Upper lobe of right lung (tissue), 1 donor: ENCODE measurements at regions not wholly inside any gene's neighbourhood (a gene's known extent, or its start where the extent isn't known, plus 50 kb on each side); places are given as distances from the start of the nearest gene placed in this dataset.

Experiments
- ATAC-seq: fragments of 200-7000 bp; cut with Tn5 transposase; one replicate; pipeline ENCODE4 v1.9.1; 2020; ENCODE audit warnings: mild to moderate bottlenecking, moderate library complexity
- DNase-seq: peaks from one replicate; pipeline ENCODE4 v3.0.0-alpha.2; 2020
- H3K27ac ChIP-seq: fragments of 200-600 bp; one replicate; pipeline ENCODE4 v1.8.0; 2022
- H3K27me3 ChIP-seq: fragments of 200-600 bp; one replicate; pipeline ENCODE4 v1.8.0; 2022; ENCODE audit warnings: mild to moderate bottlenecking
- H3K36me3 ChIP-seq: fragments of 200-600 bp; one replicate; pipeline ENCODE4 v1.8.0; 2022
- H3K4me1 ChIP-seq: fragments of 200-600 bp; one replicate; pipeline ENCODE4 v1.8.0; 2022
- H3K4me3 ChIP-seq: fragments of 200-600 bp; one replicate; pipeline ENCODE4 v1.8.0; 2022; ENCODE audit warnings: mild to moderate bottlenecking
- H3K9me3 ChIP-seq: fragments of 200-600 bp; one replicate; pipeline ENCODE4 v1.8.0; 2022
- intact Hi-C: fragments of 100-400 bp; cut with DNase I; formaldehyde crosslinking; loops from one replicate; pipeline ENCODE4 v1.11.0; 2022
- TF ChIP-seq, protein P1 (sequence below): fragments of 200-600 bp; IDR thresholded peaks from one replicate; pipeline ENCODE4 v1.8.0; 2022; ENCODE audit warnings: antibody characterized with exemption
- donor health status: DM: no; HTN: yes; CAD: no; lungs with severe emphysema.

- ATAC-seq: no peak
- intact Hi-C loops: no loop called here
- DNase-seq: no peak
- H3K36me3 ChIP-seq: no peaks in the 10 kb centered on the region
- no peak overlapping the region for H3K4me3 ChIP-seq
- TF ChIP-seq, protein P1, sequence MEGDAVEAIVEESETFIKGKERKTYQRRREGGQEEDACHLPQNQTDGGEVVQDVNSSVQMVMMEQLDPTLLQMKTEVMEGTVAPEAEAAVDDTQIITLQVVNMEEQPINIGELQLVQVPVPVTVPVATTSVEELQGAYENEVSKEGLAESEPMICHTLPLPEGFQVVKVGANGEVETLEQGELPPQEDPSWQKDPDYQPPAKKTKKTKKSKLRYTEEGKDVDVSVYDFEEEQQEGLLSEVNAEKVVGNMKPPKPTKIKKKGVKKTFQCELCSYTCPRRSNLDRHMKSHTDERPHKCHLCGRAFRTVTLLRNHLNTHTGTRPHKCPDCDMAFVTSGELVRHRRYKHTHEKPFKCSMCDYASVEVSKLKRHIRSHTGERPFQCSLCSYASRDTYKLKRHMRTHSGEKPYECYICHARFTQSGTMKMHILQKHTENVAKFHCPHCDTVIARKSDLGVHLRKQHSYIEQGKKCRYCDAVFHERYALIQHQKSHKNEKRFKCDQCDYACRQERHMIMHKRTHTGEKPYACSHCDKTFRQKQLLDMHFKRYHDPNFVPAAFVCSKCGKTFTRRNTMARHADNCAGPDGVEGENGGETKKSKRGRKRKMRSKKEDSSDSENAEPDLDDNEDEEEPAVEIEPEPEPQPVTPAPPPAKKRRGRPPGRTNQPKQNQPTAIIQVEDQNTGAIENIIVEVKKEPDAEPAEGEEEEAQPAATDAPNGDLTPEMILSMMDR: peak; percentile 50
- H3K9me3 ChIP-seq: no peaks in the 10 kb centered on the region
- no peak overlapping the region for H3K27ac ChIP-seq
- no peaks in the 10 kb centered on the region for H3K27me3 ChIP-seq
- no peaks in the 10 kb centered on the region for H3K4me1 ChIP-seq
Measured at GRCh38 chrX:34300871-34301270, 168.8 kb upstream of the FAM47A start.

DNA sequence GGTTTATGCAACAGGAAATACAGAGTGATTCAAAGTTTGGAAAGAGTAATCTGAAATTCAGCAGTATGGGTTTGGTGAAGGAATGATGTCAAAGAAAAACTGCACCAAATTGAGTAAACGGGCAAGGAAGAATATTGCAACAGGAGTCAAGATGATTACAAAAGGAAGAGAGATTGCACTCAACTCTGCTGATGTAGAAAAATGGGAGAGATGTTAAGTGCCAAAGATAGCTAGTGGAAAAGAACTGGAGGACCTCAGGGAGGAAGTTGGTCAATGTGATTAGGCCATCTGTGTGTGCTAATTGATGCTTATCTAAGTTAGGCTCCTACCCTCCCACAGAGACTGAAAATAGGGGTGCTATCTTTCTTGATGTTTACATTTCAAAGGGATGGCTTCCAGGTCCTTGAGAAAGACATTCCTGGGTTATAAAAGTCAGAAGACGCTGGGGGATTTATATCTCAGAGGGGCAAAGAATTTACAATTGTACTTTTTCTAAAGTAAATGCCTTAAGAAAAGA lies 167.4 kb upstream of the FAM47A start:
- Histone ChIP-seq H3K36me3 (no peaks in the 10 kb centered on the region), H3K4me3 (no peak overlapping the region), H3K27ac (no peak overlapping the region), H3K4me1 (no peaks in the 10 kb centered on the region), H3K27me3 (no peaks in the 10 kb centered on the region), H3K9me3 (no peaks in the 10 kb centered on the region)
- intact Hi-C loops: no loop called here
- TF ChIP-seq, protein P1: no peak
- DNase-seq (no peak), ATAC-seq (no peak)

DNA sequence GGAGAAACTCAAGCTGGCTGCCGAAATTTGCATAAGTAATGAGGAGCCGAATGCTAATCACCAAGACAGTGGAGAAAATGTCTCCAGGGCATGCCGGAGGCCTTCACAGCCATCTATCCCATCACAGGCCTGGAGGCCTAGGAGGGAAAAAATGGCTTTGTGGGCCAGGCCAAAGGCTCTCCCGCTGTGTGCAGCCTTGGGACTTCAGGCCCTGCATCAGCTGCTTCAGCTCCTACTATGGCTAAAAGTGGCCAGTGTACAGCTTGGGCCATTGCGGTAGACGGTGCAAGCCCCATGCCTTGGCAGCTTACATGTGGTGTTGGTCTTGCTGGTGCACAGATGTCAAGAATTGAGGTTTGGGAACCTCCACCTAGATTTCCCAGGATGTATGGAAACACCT lies 162.6 kb upstream of the FAM47A start:
- Histone ChIP-seq H3K27ac (no peak overlapping the region), H3K4me3 (no peak overlapping the region), H3K27me3 (no peaks in the 10 kb centered on the region), H3K4me1 (no peaks in the 10 kb centered on the region), H3K36me3 (no peaks in the 10 kb centered on the region), H3K9me3 (no peaks in the 10 kb centered on the region)
- intact Hi-C loops: no loop called here
- DNase-seq (no peak), ATAC-seq (no peak)
- TF ChIP-seq, protein P1: no peak

DNA sequence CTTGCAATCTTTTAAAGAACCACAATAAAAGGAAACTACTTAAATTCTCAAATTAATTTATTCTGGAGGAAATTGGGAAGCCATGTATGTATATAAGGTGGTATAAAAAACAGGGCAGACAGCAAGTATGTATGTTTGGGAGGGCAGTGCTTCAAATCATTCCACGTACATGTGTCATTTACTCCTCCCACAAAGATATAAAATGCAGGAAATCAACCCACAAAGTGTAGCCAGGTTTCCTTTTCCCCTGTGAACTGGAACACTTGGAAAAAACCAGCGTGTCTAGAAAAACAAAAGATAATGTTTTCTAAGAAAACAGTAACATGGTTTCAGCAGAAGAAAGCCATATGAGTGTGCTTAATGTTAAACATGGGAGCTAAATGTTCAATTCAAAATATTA lies 156.7 kb upstream of the FAM47A start:
- ATAC-seq (no peak), DNase-seq (no peak)
- Histone ChIP-seq H3K4me3 (no peak overlapping the region), H3K27me3 (no peaks in the 10 kb centered on the region), H3K27ac (no peak overlapping the region), H3K4me1 (no peaks in the 10 kb centered on the region), H3K9me3 (no peaks in the 10 kb centered on the region), H3K36me3 (no peaks in the 10 kb centered on the region)
- TF ChIP-seq, protein P1: no peak
- intact Hi-C loops: no loop called here

DNA sequence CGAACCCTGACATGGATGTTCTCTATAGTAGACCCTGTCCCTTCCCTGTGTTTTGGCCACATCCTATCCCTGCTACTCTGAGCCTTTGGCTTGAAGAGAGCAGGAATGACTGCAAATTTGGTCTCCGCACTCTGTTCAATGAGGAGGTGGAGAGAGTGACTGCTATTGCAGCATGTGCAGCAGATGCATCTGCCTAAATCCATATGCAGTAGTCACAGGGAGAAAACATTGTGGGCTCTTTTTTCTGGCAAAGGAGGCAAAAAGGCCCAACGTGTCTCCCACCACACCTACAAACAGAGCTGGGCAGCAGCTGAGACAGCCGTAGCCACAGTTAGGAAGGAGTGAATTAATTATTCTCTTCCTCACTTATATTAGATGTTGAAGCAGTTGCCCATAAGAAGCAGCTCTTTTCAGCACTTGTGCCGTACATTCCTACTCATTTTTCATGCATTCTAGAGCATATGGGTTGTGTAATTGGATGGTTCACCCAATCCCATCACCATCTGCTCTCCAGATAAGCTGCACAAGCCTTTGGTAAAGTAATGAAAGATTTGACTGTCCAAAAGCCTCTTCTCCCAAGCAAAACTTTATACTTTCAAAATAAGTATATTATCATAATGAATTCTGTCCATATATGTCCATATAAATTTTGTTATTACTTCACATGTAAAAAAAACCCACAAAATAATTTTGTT lies 147.9 kb upstream of the FAM47A start:
- TF ChIP-seq, protein P1: no peak
- ATAC-seq (no peak), DNase-seq (no peak)
- no peaks in the 10 kb centered on the region for H3K9me3 ChIP-seq
- intact Hi-C loops: no loop called here
- no peaks in the 10 kb centered on the region for H3K36me3 ChIP-seq
- no peak overlapping the region for H3K4me3 ChIP-seq
- H3K27ac ChIP-seq: no peak overlapping the region
- H3K4me1 ChIP-seq: no peaks in the 10 kb centered on the region
- no peaks in the 10 kb centered on the region for H3K27me3 ChIP-seq
